Glutamatergic neuron (in vitro differentiated cells): ENCODE measurements at regions not wholly inside any gene's neighbourhood (a gene's known extent, or its start where the extent isn't known, plus 50 kb on each side); places are given as distances from the start of the nearest gene placed in this dataset.

Source experiments
- DNase-seq: peaks from one replicate; pipeline ENCODE4 v3.0.0; 2022
- H3K27ac Mint-ChIP-seq: one replicate; pipeline ENCODE4 v1.8.0; 2020; ENCODE audit warnings: mild to moderate bottlenecking, mixed read lengths, inconsistent platforms; ENCODE audit not compliant: unreplicated experiment
- H3K27me3 Mint-ChIP-seq: one replicate; pipeline ENCODE4 v1.8.0; 2020; ENCODE audit warnings: mild to moderate bottlenecking, moderate library complexity, mixed read lengths, inconsistent platforms; ENCODE audit not compliant: unreplicated experiment
- H3K36me3 Mint-ChIP-seq: one replicate; pipeline ENCODE4 v1.8.0; 2020; ENCODE audit warnings: mild to moderate bottlenecking, mixed read lengths, inconsistent platforms; ENCODE audit not compliant: unreplicated experiment
- H3K4me1 Mint-ChIP-seq: one replicate; pipeline ENCODE4 v1.8.0; 2020; ENCODE audit warnings: mild to moderate bottlenecking, low read depth, mixed read lengths, inconsistent platforms; ENCODE audit not compliant: unreplicated experiment
- H3K4me3 Mint-ChIP-seq: one replicate; pipeline ENCODE4 v1.8.0; 2020; ENCODE audit warnings: mild to moderate bottlenecking, mixed read lengths, inconsistent platforms; ENCODE audit not compliant: unreplicated experiment
- H3K9me3 Mint-ChIP-seq: one replicate; pipeline ENCODE4 v1.8.0; 2020; ENCODE audit warnings: mild to moderate bottlenecking, moderate library complexity, mixed read lengths, inconsistent platforms; ENCODE audit not compliant: unreplicated experiment
- TF ChIP-seq, protein P1 (sequence below): fragments of 200-600 bp; sonication (generic); IDR thresholded peaks from one replicate; pipeline ENCODE4 v1.5.0; 2021; ENCODE audit not compliant: partially characterized antibody, unreplicated experiment

DNA sequence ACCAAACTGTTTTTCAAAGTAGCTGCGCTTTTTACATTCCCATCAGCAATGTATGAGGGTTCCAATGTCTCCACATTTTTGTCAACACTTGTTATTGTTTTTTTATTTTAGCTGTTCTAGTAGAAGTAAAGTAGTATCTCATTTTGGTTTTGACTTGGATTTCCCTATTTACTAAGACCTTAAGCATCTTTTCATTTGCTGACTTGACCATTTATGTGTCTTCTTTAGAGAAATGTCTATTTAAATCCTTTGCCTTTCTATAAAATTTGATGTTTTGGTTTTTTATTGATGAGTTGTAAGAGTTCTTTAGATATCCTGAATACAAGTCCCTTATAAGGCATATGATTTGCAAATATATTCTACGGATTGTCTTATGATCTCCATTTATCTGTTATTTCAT lies 110.6 kb downstream of the CD164 start:
- DNase-seq: no peak
- Mint-ChIP-seq H3K9me3 (no peaks in the 10 kb centered on the region), H3K27ac (no peak overlapping the region), H3K36me3 (peaks cover 10% of the 10 kb centered on the region), H3K4me1 (no peaks in the 10 kb centered on the region), H3K4me3 (no peak overlapping the region), H3K27me3 (no peaks in the 10 kb centered on the region)
- TF ChIP-seq, protein P1, sequence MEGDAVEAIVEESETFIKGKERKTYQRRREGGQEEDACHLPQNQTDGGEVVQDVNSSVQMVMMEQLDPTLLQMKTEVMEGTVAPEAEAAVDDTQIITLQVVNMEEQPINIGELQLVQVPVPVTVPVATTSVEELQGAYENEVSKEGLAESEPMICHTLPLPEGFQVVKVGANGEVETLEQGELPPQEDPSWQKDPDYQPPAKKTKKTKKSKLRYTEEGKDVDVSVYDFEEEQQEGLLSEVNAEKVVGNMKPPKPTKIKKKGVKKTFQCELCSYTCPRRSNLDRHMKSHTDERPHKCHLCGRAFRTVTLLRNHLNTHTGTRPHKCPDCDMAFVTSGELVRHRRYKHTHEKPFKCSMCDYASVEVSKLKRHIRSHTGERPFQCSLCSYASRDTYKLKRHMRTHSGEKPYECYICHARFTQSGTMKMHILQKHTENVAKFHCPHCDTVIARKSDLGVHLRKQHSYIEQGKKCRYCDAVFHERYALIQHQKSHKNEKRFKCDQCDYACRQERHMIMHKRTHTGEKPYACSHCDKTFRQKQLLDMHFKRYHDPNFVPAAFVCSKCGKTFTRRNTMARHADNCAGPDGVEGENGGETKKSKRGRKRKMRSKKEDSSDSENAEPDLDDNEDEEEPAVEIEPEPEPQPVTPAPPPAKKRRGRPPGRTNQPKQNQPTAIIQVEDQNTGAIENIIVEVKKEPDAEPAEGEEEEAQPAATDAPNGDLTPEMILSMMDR: no peak

DNA sequence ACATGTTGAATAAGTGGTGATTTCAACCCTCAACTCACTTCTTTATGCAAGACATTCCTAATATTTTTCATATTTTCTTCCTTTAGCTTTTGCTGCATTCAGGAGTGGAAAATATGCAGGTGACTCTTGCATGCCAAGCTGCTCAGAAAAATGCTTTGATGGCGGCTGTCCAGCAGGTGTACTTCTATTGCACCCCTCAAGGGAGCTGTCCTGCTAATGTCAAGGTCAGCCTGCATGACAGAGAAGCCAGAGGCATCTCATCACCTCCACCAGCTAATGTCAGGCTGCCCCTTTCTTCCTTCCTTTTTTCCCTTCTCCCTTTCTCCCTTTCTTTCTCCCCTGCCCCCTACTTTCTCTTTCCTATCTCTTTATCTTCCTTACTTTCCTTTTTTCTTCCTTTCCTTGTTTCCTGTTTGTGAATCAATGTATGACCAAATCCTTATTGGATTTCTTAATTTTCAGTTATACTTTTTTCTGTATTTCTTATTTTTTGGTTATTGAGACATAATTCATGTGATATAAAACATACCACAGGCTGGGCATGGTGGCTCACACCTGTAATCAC lies 112.2 kb downstream of the CD164 start:
- no peaks in the 10 kb centered on the region for H3K9me3 Mint-ChIP-seq
- TF ChIP-seq, protein P1: no peak
- no peak for DNase-seq
- H3K4me1 Mint-ChIP-seq: no peaks in the 10 kb centered on the region
- no peaks in the 10 kb centered on the region for H3K27me3 Mint-ChIP-seq
- H3K4me3 Mint-ChIP-seq: no peak overlapping the region
- no peak overlapping the region for H3K27ac Mint-ChIP-seq
- H3K36me3 Mint-ChIP-seq: peaks cover 10% of the 10 kb centered on the region

DNA sequence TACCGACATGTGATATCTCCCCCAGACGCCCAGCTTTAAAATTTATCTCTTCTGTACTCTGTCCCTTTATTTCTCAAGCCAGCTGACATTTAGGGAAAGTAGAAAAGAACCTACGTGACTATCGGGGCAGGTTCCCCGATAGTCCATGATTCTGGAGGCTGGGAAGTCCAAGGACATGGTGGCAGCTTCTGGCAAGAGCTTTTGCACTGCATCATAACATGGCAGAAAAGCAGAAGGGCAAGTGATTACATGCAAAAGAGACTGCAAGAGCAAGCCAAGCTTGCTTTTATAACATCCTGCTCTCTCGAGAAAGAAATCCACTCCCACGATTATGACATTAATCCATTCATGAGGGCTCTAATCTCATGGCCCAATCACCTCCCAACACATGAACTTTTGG lies 113.2 kb downstream of the CD164 start:
- Mint-ChIP-seq H3K4me1 (no peaks in the 10 kb centered on the region), H3K36me3 (peaks cover 10% of the 10 kb centered on the region), H3K27me3 (no peaks in the 10 kb centered on the region), H3K27ac (no peak overlapping the region), H3K9me3 (no peaks in the 10 kb centered on the region), H3K4me3 (no peak overlapping the region)
- DNase-seq: no peak
- TF ChIP-seq, protein P1: no peak

DNA sequence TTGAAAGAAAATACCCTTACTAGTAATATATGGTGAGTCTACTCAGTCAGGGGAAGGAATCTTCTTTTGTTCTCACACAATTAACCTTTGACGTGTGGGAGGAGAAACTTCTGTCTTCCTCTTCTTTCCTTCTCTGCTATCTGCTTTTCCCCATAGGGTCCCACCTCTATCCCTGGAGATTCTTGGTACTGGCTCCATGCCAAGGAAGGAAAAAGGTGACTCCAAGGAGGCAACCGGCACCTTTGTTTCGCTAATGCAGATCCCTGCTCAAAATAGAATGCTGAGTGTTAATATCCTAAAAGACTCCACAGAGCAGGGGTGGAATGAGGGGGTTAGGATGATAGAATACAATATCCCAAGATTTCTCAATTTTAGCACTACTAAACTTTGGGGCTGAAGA lies 116.7 kb downstream of the CD164 start:
- peaks cover 4% of the 10 kb centered on the region for H3K27me3 Mint-ChIP-seq
- no peaks in the 10 kb centered on the region for H3K9me3 Mint-ChIP-seq
- no peaks in the 10 kb centered on the region for H3K4me1 Mint-ChIP-seq
- H3K27ac Mint-ChIP-seq: no peak overlapping the region
- H3K36me3 Mint-ChIP-seq: peaks cover 16% of the 10 kb centered on the region
- no peak overlapping the region for H3K4me3 Mint-ChIP-seq
- TF ChIP-seq, protein P1: no peak
- DNase-seq: no peak

DNA sequence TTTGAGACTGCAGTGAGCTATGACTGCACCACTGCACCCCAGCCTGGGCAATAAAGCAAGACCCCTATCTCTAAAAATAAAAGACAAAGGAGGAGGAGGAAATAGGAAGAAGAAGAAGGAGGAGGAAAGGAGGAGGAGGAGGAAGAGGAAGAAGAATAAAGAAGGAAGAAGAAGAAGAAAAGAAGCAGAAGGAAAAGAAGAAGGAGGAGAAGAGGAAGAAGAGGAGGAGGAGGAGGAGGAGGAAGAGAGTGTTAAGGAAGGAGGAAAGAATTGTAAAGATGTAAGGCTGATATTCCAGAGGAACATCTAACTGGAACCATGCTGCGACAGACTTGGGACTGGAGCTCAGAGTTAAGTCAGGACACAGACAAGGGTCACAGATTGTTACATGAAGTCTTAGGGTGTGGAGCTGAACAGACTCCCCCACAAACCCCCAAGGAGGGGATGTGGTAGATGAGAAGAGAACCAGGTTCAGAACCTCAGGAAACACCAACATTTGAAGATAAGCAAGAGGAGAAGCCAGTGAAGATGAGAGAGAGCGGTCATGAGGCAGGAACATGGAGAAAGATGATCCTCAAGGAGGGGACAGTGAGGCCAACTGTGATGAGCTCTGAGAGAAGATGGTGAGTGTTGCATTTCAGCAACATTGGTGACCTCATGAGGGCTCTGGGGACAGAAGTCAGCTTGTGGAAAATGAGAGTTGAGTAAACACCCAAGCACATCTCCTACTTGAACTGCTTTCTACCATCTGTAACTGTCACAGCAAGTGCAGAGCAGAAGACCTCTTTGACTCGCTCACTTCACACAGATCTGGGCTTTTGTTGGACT lies 118.2 kb downstream of the CD164 start:
- H3K9me3 Mint-ChIP-seq: no peaks in the 10 kb centered on the region
- H3K27ac Mint-ChIP-seq: no peak overlapping the region
- no peak for DNase-seq
- H3K27me3 Mint-ChIP-seq: peaks cover 4% of the 10 kb centered on the region
- no peak overlapping the region for H3K4me3 Mint-ChIP-seq
- H3K4me1 Mint-ChIP-seq: no peaks in the 10 kb centered on the region
- TF ChIP-seq, protein P1: no peak
- H3K36me3 Mint-ChIP-seq: peaks cover 10% of the 10 kb centered on the region
